WERI-Rb-1 (cell line): ENCODE measurements at regions not wholly inside any gene's neighbourhood (a gene's known extent, or its start where the extent isn't known, plus 50 kb on each side); places are given as distances from the start of the nearest gene placed in this dataset.

Experiments
- DNase-seq: peaks from one replicate; pipeline ENCODE4 v3.0.0-alpha.2; 2020
- H3K27ac ChIP-seq: fragments of 250-450 bp; sonication (Bioruptor Pico); 2 replicates; pipeline ENCODE4 v1.5.1; 2020; ENCODE audit warnings: mild to moderate bottlenecking, moderate library complexity
- H3K27me3 ChIP-seq: fragments of 250-450 bp; sonication (Bioruptor Pico); 2 replicates; pipeline ENCODE4 v1.5.1; 2021; ENCODE audit warnings: mild to moderate bottlenecking, low read depth, moderate library complexity; ENCODE audit not compliant: insufficient read depth, severe bottlenecking
- H3K36me3 ChIP-seq: fragments of 250-450 bp; sonication (Bioruptor Pico); 2 replicates; pipeline ENCODE4 v1.5.1; 2020; ENCODE audit warnings: mild to moderate bottlenecking, moderate library complexity
- H3K4me3 ChIP-seq: 2 replicates; pipeline ENCODE4 v1.5.1; 2011; ENCODE audit warnings: low read depth, mild to moderate bottlenecking, control low read depth, low read length
- H3K9me3 ChIP-seq: fragments of 250-450 bp; sonication (Bioruptor Pico); 2 replicates; pipeline ENCODE4 v1.5.1; 2021; ENCODE audit warnings: mild to moderate bottlenecking, moderate library complexity; ENCODE audit not compliant: severe bottlenecking
- CTCF ChIP-seq: IDR thresholded peaks from 2 replicates; pipeline ENCODE4 v1.5.1; 2011; ENCODE audit warnings: low read depth, mild to moderate bottlenecking, control low read depth, inconsistent platforms, low read length

GRCh38 chr13:76630629-76631230 is 255.5 kb downstream of the KCTD12 start:
- DNase-seq: no peak
- Histone ChIP-seq H3K9me3 (no peaks in the 10 kb centered on the region), H3K27me3 (no peaks in the 10 kb centered on the region), H3K36me3 (no peaks in the 10 kb centered on the region), H3K4me3 (no peak overlapping the region), H3K27ac (no peak overlapping the region)
- TF ChIP-seq CTCF: no peak

GRCh38 chr13:76622315-76623040 is 263.7 kb downstream of the KCTD12 start:
- no peak for TF ChIP-seq CTCF
- Histone ChIP-seq H3K4me3 (no peak overlapping the region), H3K36me3 (no peaks in the 10 kb centered on the region), H3K27me3 (no peaks in the 10 kb centered on the region), H3K9me3 (no peaks in the 10 kb centered on the region), H3K27ac (no peak overlapping the region)
- no peak for DNase-seq

GRCh38 chr13:76621705-76622104 is 264.5 kb downstream of the KCTD12 start:
- no peaks in the 10 kb centered on the region for H3K27me3 ChIP-seq
- H3K4me3 ChIP-seq: no peak overlapping the region
- no peak for DNase-seq
- H3K36me3 ChIP-seq: no peaks in the 10 kb centered on the region
- H3K9me3 ChIP-seq: no peaks in the 10 kb centered on the region
- TF ChIP-seq CTCF: no peak
- no peak overlapping the region for H3K27ac ChIP-seq

- Histone ChIP-seq H3K36me3 (no peaks in the 10 kb centered on the region), H3K4me3 (no peak overlapping the region), H3K9me3 (no peaks in the 10 kb centered on the region), H3K27me3 (no peaks in the 10 kb centered on the region), H3K27ac (no peak overlapping the region)
- DNase-seq: no peak
- no peak for TF ChIP-seq CTCF
Measured at GRCh38 chr13:76620036-76620435, 266.2 kb downstream of the KCTD12 start.

GRCh38 chr13:76619631-76620030 is 266.6 kb downstream of the KCTD12 start:
- Histone ChIP-seq H3K27ac (no peak overlapping the region), H3K36me3 (no peaks in the 10 kb centered on the region), H3K4me3 (no peak overlapping the region), H3K27me3 (no peaks in the 10 kb centered on the region), H3K9me3 (no peaks in the 10 kb centered on the region)
- DNase-seq: no peak
- no peak for TF ChIP-seq CTCF
